ENCODE measurements at regions not wholly inside any gene's neighbourhood (a gene's known extent, or its start where the extent isn't known, plus 50 kb on each side); places are given as distances from the start of the nearest gene placed in this dataset.
"Not testable (repeated sequence)": the region's sequence is repeated elsewhere in the genome, so short reads cannot be mapped to it uniquely, and the experiment has no call there.

GRCh38 chr6:81932448-81932847 lies 180.0 kb upstream of the TENT5A start:
- TF ChIP-seq CTCF (IDR thresholded peaks at IDR 0.05; ENCODE audit: control extremely low read depth in 1 of 3, insufficient read depth in 1 of 3, low read depth in 1 of 3, low read length in 3 of 3); SIN3A (conservative IDR thresholded peaks at IDR 0.05 in 1 of 2, IDR thresholded peaks at IDR 0.05 in 1 of 2; ENCODE audit: low read depth in 1 of 2, low read length in 2 of 2): not testable (repeated sequence)

Data from H1 (cell line).